OCI-LY7 (cell line): ENCODE measurements at regions not wholly inside any gene's neighbourhood (a gene's known extent, or its start where the extent isn't known, plus 50 kb on each side); places are given as distances from the start of the nearest gene placed in this dataset.
A peak's percentile ranks its signal among the peaks of the same experiment; 100 is the strongest.

Experiments used
- BruUV-seq: library from RNA; stranded (reverse); fragments of 400-500 nt; replicated peaks from 2 replicates; lab custom pipeline; 2021; lab: Mats Ljungman, UMichigan
- CTCF ChIA-PET: fragments of 300-600 bp; sonication (Branson Sonifier 250); formaldehyde crosslinking; loops from one replicate; lab custom pipeline; 2022; ENCODE audit warnings: antibody characterized with exemption; ENCODE audit not compliant: unreplicated experiment; lab: Charles Lee
- POLR2A ChIA-PET: fragments of 300-600 bp; sonication (Branson Sonifier 250); formaldehyde crosslinking; loops from one replicate; lab custom pipeline; 2022; ENCODE audit warnings: antibody characterized with exemption; lab: Charles Lee
- DNase-seq: peaks from one replicate; pipeline ENCODE4 v3.0.0-alpha.2; 2015; ENCODE audit warnings: low spot score
- H2AFZ ChIP-seq: fragments of 200-600 bp; sonication (generic), shearing (Covaris generic); 2 replicates; pipeline ENCODE4 v1.6.1; 2014; ENCODE audit warnings: mild to moderate bottlenecking, antibody characterized with exemption, low read length, moderate library complexity
- H3K27ac ChIP-seq: fragments of 200-600 bp; sonication (generic); 2 replicates; pipeline ENCODE4 v1.5.1; 2014; ENCODE audit warnings: mixed run types, low read depth, mild to moderate bottlenecking, moderate library complexity, low read length, inconsistent platforms; ENCODE audit not compliant: poor library complexity, severe bottlenecking
- H3K36me3 ChIP-seq: fragments of 200-600 bp; sonication (generic); 2 replicates; pipeline ENCODE4 v1.6.1; 2014; ENCODE audit warnings: mild to moderate bottlenecking, antibody characterized with exemption, low read length, moderate library complexity, mixed read lengths; ENCODE audit not compliant: insufficient read depth
- H3K4me1 ChIP-seq: fragments of 200-600 bp; sonication (generic); 2 replicates; pipeline ENCODE4 v1.5.1; 2014; ENCODE audit warnings: mild to moderate bottlenecking, low read length; ENCODE audit not compliant: insufficient read depth, poor library complexity, severe bottlenecking
- H3K4me2 ChIP-seq: fragments of 200-600 bp; sonication (generic); 2 replicates; pipeline ENCODE4 v1.6.1; 2014; ENCODE audit warnings: mild to moderate bottlenecking, low read length
- H3K4me3 ChIP-seq: fragments of 200-600 bp; sonication (generic); 2 replicates; pipeline ENCODE4 v1.5.1; 2014; ENCODE audit warnings: mild to moderate bottlenecking, low read depth, low read length; ENCODE audit not compliant: poor library complexity, severe bottlenecking
- H3K79me2 ChIP-seq: fragments of 200-600 bp; sonication (generic); 2 replicates; pipeline ENCODE4 v1.6.1; 2016; ENCODE audit warnings: low read depth, mild to moderate bottlenecking, low read length, moderate library complexity, mixed read lengths; ENCODE audit not compliant: insufficient read depth
- H3K9me2 ChIP-seq: fragments of 200-600 bp; sonication (generic); 2 replicates; pipeline ENCODE4 v1.6.1; 2016; ENCODE audit warnings: mild to moderate bottlenecking, low read length, mixed read lengths; ENCODE audit not compliant: insufficient read depth
- H3K9me3 ChIP-seq: fragments of 200-600 bp; sonication (generic); 2 replicates; pipeline ENCODE4 v1.6.1; 2014; ENCODE audit warnings: mild to moderate bottlenecking, mixed run types, low read length, mixed read lengths
- H4K20me1 ChIP-seq: fragments of 200-600 bp; sonication (generic); 2 replicates; pipeline ENCODE4 v1.6.1; 2014; ENCODE audit warnings: mild to moderate bottlenecking, antibody characterized with exemption, low read length, moderate library complexity, mixed read lengths; ENCODE audit not compliant: insufficient read depth
- CTCF ChIP-seq: fragments of 200-600 bp; sonication (generic); conservative IDR thresholded peaks from 2 replicates; pipeline ENCODE4 v1.5.1; 2014; ENCODE audit warnings: mild to moderate bottlenecking, antibody characterized with exemption, low read length, moderate library complexity, mixed read lengths
- EZH2phosphoT487 ChIP-seq: fragments of 200-600 bp; sonication (generic); IDR thresholded peaks from 2 replicates; pipeline ENCODE4 v1.6.1; 2018; ENCODE audit warnings: low read depth, borderline replicate concordance, mild to moderate bottlenecking, mixed run types, antibody characterized with exemption, low read length, moderate library complexity, mixed read lengths
- intact Hi-C: fragments of 100-400 bp; cut with micrococcal nuclease; formaldehyde crosslinking; loops from one replicate; pipeline ENCODE4 v1.10.0; 2022; ENCODE audit not compliant: unreplicated experiment
- small RNA-seq: library from RNA; depleted of rRNA; stranded (forward); fragments of <200 nt; gene quantifications from one replicate; pipeline ENCODE3, GENCODE V24; 2014

- Histone ChIP-seq H2AFZ (no peak overlapping the region), H3K27ac (no peak overlapping the region), H3K4me2 (no peak overlapping the region), H3K9me3 (no peaks in the 10 kb centered on the region), H4K20me1 (no peaks in the 10 kb centered on the region), H3K79me2 (no peaks in the 10 kb centered on the region), H3K4me3 (no peak overlapping the region), H3K36me3 (no peaks in the 10 kb centered on the region), H3K9me2 (no peaks in the 10 kb centered on the region), H3K4me1 (no peaks in the 10 kb centered on the region)
- ChIA-PET POLR2A (no interaction called here), CTCF (no interaction called here)
- no peak for DNase-seq
- no TSS peak for BruUV-seq
- TF ChIP-seq EZH2phosphoT487 (no peak), CTCF (no peak)
- intact Hi-C loops: no loop called here
Observed at GRCh38 chr7:120221666-120222065, 51.3 kb upstream of the KCND2 start.

Small RNAs in the stretch of these regions (small RNA-seq; reads per million reads assigned to genes)
- gene RNU1-29P: 0.94 reads per million, percentile 45 among the genes with 10 or more reads in this experiment
